ENCODE measurements at regions not wholly inside any gene's neighbourhood (a gene's known extent, or its start where the extent isn't known, plus 50 kb on each side); places are given as distances from the start of the nearest gene placed in this dataset.
"Not testable (repeated sequence)": the region's sequence is repeated elsewhere in the genome, so short reads cannot be mapped to it uniquely, and the experiment has no call there.

- intact Hi-C loops (cut with DNase I), result no loop called here
- Histone ChIP-seq H3K9me3 (no peaks in the 10 kb centered on the region), H3K4me1 (no peaks in the 10 kb centered on the region), H3K27ac (no peak overlapping the region), H3K36me3 (no peaks in the 10 kb centered on the region), H3K27me3 (no peaks in the 10 kb centered on the region), H3K4me3 (replicated peaks in 1 of 3) (no peak overlapping the region)
- no peak for TF ChIP-seq POLR2A (IDR thresholded peaks at IDR 0.05)
- TF ChIP-seq CTCF (IDR thresholded peaks at IDR 0.05), result no peak
- WGBS, 2 donors, result 54 to 70% methylated on average over 1 of the region's 1 CpG
- no peak for DNase-seq
These were observed 421.9 kb upstream of the FTMT start for GRCh38 chr5:121429761-121430160.

GRCh38 chr5:121430538-121430937, 421.1 kb upstream of the FTMT start:
- WGBS, 2 donors, result 16 to 19% methylated on average over 4 of the region's 4 CpGs
- TF ChIP-seq CTCF (IDR thresholded peaks at IDR 0.05) (no peak), POLR2A (IDR thresholded peaks at IDR 0.05) (no peak)
- no peak overlapping the region for H3K4me3 ChIP-seq (replicated peaks in 1 of 3)
- no peaks in the 10 kb centered on the region for H3K9me3 ChIP-seq
- intact Hi-C loops (cut with DNase I), result no loop called here
- H3K36me3 ChIP-seq, result no peaks in the 10 kb centered on the region
- H3K27me3 ChIP-seq, result no peaks in the 10 kb centered on the region
- no peaks in the 10 kb centered on the region for H3K4me1 ChIP-seq
- no peak for DNase-seq
- no peak overlapping the region for H3K27ac ChIP-seq

- Histone ChIP-seq H3K4me1 (no peaks in the 10 kb centered on the region), H3K9me3 (no peaks in the 10 kb centered on the region), H3K27me3 (no peaks in the 10 kb centered on the region), H3K4me3 (replicated peaks in 1 of 3) (no peak overlapping the region), H3K36me3 (no peaks in the 10 kb centered on the region), H3K27ac (no peak overlapping the region)
- DNase-seq, result no peak
- no peak for TF ChIP-seq POLR2A (IDR thresholded peaks at IDR 0.05)
- no peak for TF ChIP-seq CTCF (IDR thresholded peaks at IDR 0.05)
- WGBS, 2 donors, result 61 to 80% methylated on average over 2 of the region's 2 CpGs
- intact Hi-C loops (cut with DNase I), result no loop called here
These were observed 406.2 kb upstream of the FTMT start for GRCh38 chr5:121445511-121445910.

- H3K27me3 ChIP-seq, result no peaks in the 10 kb centered on the region
- no peak for DNase-seq
- 75 to 80% methylated on average over 3 of the region's 3 CpGs for WGBS, 2 donors
- intact Hi-C loops (cut with DNase I), result no loop called here
- no peaks in the 10 kb centered on the region for H3K36me3 ChIP-seq
- no peak for TF ChIP-seq CTCF (IDR thresholded peaks at IDR 0.05)
- no peak for TF ChIP-seq POLR2A (IDR thresholded peaks at IDR 0.05)
- no peak overlapping the region for H3K27ac ChIP-seq
- no peaks in the 10 kb centered on the region for H3K4me1 ChIP-seq
- no peak overlapping the region for H3K4me3 ChIP-seq (replicated peaks in 1 of 3)
- H3K9me3 ChIP-seq, result no peaks in the 10 kb centered on the region
These were observed 389.2 kb upstream of the FTMT start for GRCh38 chr5:121462441-121462840.

GRCh38 chr5:121471222-121471621, 380.5 kb upstream of the FTMT start:
- H3K9me3 ChIP-seq; H3K27me3 ChIP-seq; intact Hi-C loops (cut with DNase I); H3K36me3 ChIP-seq; H3K4me3 ChIP-seq (replicated peaks in 1 of 3); H3K27ac ChIP-seq; H3K4me1 ChIP-seq; DNase-seq: not testable (repeated sequence)

GRCh38 chr5:121478636-121479035, 373.0 kb upstream of the FTMT start:
- H3K4me1 ChIP-seq, result no peaks in the 10 kb centered on the region
- H3K27ac ChIP-seq, result no peak overlapping the region
- H3K27me3 ChIP-seq, result no peaks in the 10 kb centered on the region
- no peak for DNase-seq
- WGBS, 2 donors, result 68 to 78% methylated on average over 3 of the region's 3 CpGs
- no peaks in the 10 kb centered on the region for H3K9me3 ChIP-seq
- H3K4me3 ChIP-seq (replicated peaks in 1 of 3), result no peak overlapping the region
- intact Hi-C loops (cut with DNase I), result no loop called here
- no peaks in the 10 kb centered on the region for H3K36me3 ChIP-seq
- no peak for TF ChIP-seq CTCF (IDR thresholded peaks at IDR 0.05)
- no peak for TF ChIP-seq POLR2A (IDR thresholded peaks at IDR 0.05)

Measured in thyroid gland (tissue), 4 donors.